ENCODE measurements at regions not wholly inside any gene's neighbourhood (a gene's known extent, or its start where the extent isn't known, plus 50 kb on each side); places are given as distances from the start of the nearest gene placed in this dataset.

- H3K9me3 ChIP-seq (ENCODE audit: control insufficient read depth, low read length): no peaks in the 10 kb centered on the region
- peak overlapping the region; percentile 48 for H2AFZ ChIP-seq (ENCODE audit: low read depth, low read length)
- H2BK5ac ChIP-seq (ENCODE audit: low read depth, low read length, poor library complexity, severe bottlenecking): no peak overlapping the region
- peak overlapping the region; percentile 91 for H3K4me2 ChIP-seq (ENCODE audit: low read length, poor library complexity, severe bottlenecking)
- H3K36me3 ChIP-seq (ENCODE audit: control insufficient read depth in 1 of 2, insufficient read depth in 2 of 2, low read depth in 1 of 2, low read length in 2 of 2): no peaks in the 10 kb centered on the region
- H3K4me3 ChIP-seq (ENCODE audit: insufficient read depth in 1 of 2, low read depth in 1 of 2, low read length in 2 of 2): peak overlapping the region; percentile 65 to 84
- no peaks in the 10 kb centered on the region for H3K27me3 ChIP-seq (ENCODE audit: control insufficient read depth in 1 of 2, insufficient read depth in 1 of 2, low read length in 2 of 2)
- 38% methylated on average over 18 of the region's 21 CpGs for WGBS
- no peak overlapping the region for H2BK12ac ChIP-seq (ENCODE audit: low read length in 2 of 2)
- peak overlapping the region; percentile 60 for H3K9ac ChIP-seq (ENCODE audit: low read length)
- H2BK15ac ChIP-seq (ENCODE audit: low read depth, poor library complexity, severe bottlenecking): peak overlapping the region; percentile 29
- no peak overlapping the region for H3K23ac ChIP-seq (ENCODE audit: low read length in 2 of 2)
- peak overlapping the region; percentile 59 for H4K91ac ChIP-seq (ENCODE audit: low read length)
- no peak for DNase-seq
- H3K14ac ChIP-seq (ENCODE audit: low read length in 2 of 2): no peak overlapping the region
- no peak overlapping the region for H2AK5ac ChIP-seq (ENCODE audit: low read length, severe bottlenecking)
- H3K27ac ChIP-seq (ENCODE audit: low read length, poor library complexity, severe bottlenecking): no peak overlapping the region
- H3K4me1 ChIP-seq (ENCODE audit: control insufficient read depth, insufficient read depth, low read depth, low read length): peaks cover 4% of the 10 kb centered on the region
- H3K18ac ChIP-seq (ENCODE audit: low read depth in 1 of 2, low read length in 2 of 2): no peak overlapping the region
- H2BK120ac ChIP-seq (ENCODE audit: low read depth, low read length): no peak overlapping the region
- H3K4ac ChIP-seq (ENCODE audit: low read depth in 1 of 2, low read length in 2 of 2): no peak overlapping the region
- H3K79me1 ChIP-seq (replicated peaks; ENCODE audit: low read length, poor library complexity, severe bottlenecking): no peaks in the 10 kb centered on the region
- peak overlapping the region; percentile 80 for H4K8ac ChIP-seq (ENCODE audit: low read length)
These were observed 67.5 kb upstream of the RGS7 start for GRCh38 chr1:241424480-241424971.

DNA sequence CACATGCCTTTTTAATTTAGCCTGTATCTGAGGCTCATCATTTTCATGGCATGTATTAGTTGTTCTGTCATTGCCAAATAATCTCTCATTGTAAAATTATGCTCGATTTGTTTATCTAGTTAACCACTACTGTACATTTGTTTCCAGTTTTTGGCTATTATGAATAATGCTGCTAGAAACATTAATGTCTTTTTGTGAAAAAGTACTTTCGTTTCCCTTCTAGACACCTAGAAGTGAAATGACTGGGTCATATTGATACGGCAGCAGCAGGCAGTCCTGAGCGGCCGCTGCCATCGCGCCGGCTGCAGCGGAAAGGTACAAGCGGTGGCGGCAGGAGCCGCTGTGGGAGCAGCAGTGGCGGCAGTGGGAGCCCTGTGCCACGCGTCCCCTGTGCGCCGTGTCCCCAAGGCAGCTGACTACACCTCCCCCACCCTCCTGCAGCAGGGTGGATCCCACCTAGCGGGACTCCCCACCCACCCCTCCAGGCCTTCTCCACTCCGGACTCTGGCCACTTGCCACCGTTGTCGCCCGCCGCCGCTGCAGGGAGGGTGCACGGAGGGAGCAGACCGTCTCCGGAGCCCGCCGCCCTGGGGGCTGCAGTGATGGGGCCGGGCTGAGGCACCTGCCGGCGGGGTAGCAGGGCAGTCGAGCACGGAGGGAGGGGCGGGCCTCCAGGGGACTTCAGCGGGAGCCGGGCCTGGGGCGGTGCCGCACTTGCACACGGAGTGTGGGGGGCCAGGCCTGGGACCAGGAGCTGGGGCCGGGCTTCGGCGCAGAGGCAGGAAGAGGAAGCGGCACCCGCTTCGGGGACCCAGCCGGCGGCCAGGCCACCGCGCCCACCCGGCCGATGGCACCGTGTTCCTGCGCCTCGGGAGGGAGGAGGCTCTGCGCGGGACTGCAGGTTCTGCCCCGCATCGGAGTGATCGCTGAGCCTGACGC is 66.8 kb upstream of the RGS7 start:
- DNase-seq: peak; percentile 16
- H4K91ac ChIP-seq (ENCODE audit: low read length): peak overlapping the region; percentile 59
- H3K79me1 ChIP-seq (replicated peaks; ENCODE audit: low read length, poor library complexity, severe bottlenecking): no peaks in the 10 kb centered on the region
- H2BK15ac ChIP-seq (ENCODE audit: low read depth, poor library complexity, severe bottlenecking): peak overlapping the region; percentile 29
- peak overlapping the region in 1 of 2 experiments; percentile 3 for H3K23ac ChIP-seq (ENCODE audit: low read length in 2 of 2)
- H2AK5ac ChIP-seq (ENCODE audit: low read length, severe bottlenecking): no peak overlapping the region
- no peaks in the 10 kb centered on the region for H3K9me3 ChIP-seq (ENCODE audit: control insufficient read depth, low read length)
- peak overlapping the region in 1 of 2 experiments; percentile 53 for H3K14ac ChIP-seq (ENCODE audit: low read length in 2 of 2)
- H2BK5ac ChIP-seq (ENCODE audit: low read depth, low read length, poor library complexity, severe bottlenecking): no peak overlapping the region
- H2BK120ac ChIP-seq (ENCODE audit: low read depth, low read length): no peak overlapping the region
- WGBS: 1% methylated on average over 48 of the region's 61 CpGs
- H3K4ac ChIP-seq (ENCODE audit: low read depth in 1 of 2, low read length in 2 of 2): no peak overlapping the region
- H4K8ac ChIP-seq (ENCODE audit: low read length): peak overlapping the region; percentile 80
- peak overlapping the region; percentile 91 for H3K4me2 ChIP-seq (ENCODE audit: low read length, poor library complexity, severe bottlenecking)
- H3K9ac ChIP-seq (ENCODE audit: low read length): peak overlapping the region; percentile 60
- H2BK12ac ChIP-seq (ENCODE audit: low read length in 2 of 2): peak overlapping the region in 1 of 2 experiments; percentile 83
- peak overlapping the region; percentile 37 to 42 for H3K18ac ChIP-seq (ENCODE audit: low read depth in 1 of 2, low read length in 2 of 2)
- peaks cover 4% of the 10 kb centered on the region for H3K4me1 ChIP-seq (ENCODE audit: control insufficient read depth, insufficient read depth, low read depth, low read length)
- H3K4me3 ChIP-seq (ENCODE audit: insufficient read depth in 1 of 2, low read depth in 1 of 2, low read length in 2 of 2): peak overlapping the region; percentile 65 to 84
- H3K36me3 ChIP-seq (ENCODE audit: control insufficient read depth in 1 of 2, insufficient read depth in 2 of 2, low read depth in 1 of 2, low read length in 2 of 2): no peaks in the 10 kb centered on the region
- no peaks in the 10 kb centered on the region for H3K27me3 ChIP-seq (ENCODE audit: control insufficient read depth in 1 of 2, insufficient read depth in 1 of 2, low read length in 2 of 2)
- H3K27ac ChIP-seq (ENCODE audit: low read length, poor library complexity, severe bottlenecking): no peak overlapping the region
- peak overlapping the region; percentile 48 for H2AFZ ChIP-seq (ENCODE audit: low read depth, low read length)

- H2AFZ ChIP-seq (ENCODE audit: low read depth, low read length): no peak overlapping the region
- no peak overlapping the region for H3K27ac ChIP-seq (ENCODE audit: low read length, poor library complexity, severe bottlenecking)
- H3K18ac ChIP-seq (ENCODE audit: low read depth in 1 of 2, low read length in 2 of 2): no peak overlapping the region
- H3K4me1 ChIP-seq (ENCODE audit: control insufficient read depth, insufficient read depth, low read depth, low read length): peaks cover 4% of the 10 kb centered on the region
- H3K4me3 ChIP-seq (ENCODE audit: insufficient read depth in 1 of 2, low read depth in 1 of 2, low read length in 2 of 2): no peak overlapping the region
- H2BK120ac ChIP-seq (ENCODE audit: low read depth, low read length): no peak overlapping the region
- H4K8ac ChIP-seq (ENCODE audit: low read length): no peak overlapping the region
- H3K14ac ChIP-seq (ENCODE audit: low read length in 2 of 2): no peak overlapping the region
- no peak for DNase-seq
- no peaks in the 10 kb centered on the region for H3K9me3 ChIP-seq (ENCODE audit: control insufficient read depth, low read length)
- peak overlapping the region; percentile 15 for H4K91ac ChIP-seq (ENCODE audit: low read length)
- H3K23ac ChIP-seq (ENCODE audit: low read length in 2 of 2): no peak overlapping the region
- no peak overlapping the region for H2BK5ac ChIP-seq (ENCODE audit: low read depth, low read length, poor library complexity, severe bottlenecking)
- no peaks in the 10 kb centered on the region for H3K79me1 ChIP-seq (replicated peaks; ENCODE audit: low read length, poor library complexity, severe bottlenecking)
- H3K36me3 ChIP-seq (ENCODE audit: control insufficient read depth in 1 of 2, insufficient read depth in 2 of 2, low read depth in 1 of 2, low read length in 2 of 2): no peaks in the 10 kb centered on the region
- no peak overlapping the region for H3K9ac ChIP-seq (ENCODE audit: low read length)
- no peak overlapping the region for H3K4me2 ChIP-seq (ENCODE audit: low read length, poor library complexity, severe bottlenecking)
- H3K4ac ChIP-seq (ENCODE audit: low read depth in 1 of 2, low read length in 2 of 2): no peak overlapping the region
- no peak overlapping the region for H2BK12ac ChIP-seq (ENCODE audit: low read length in 2 of 2)
- 91% methylated on average over 5 of the region's 6 CpGs for WGBS
- no peak overlapping the region for H2BK15ac ChIP-seq (ENCODE audit: low read depth, poor library complexity, severe bottlenecking)
- H2AK5ac ChIP-seq (ENCODE audit: low read length, severe bottlenecking): no peak overlapping the region
- no peaks in the 10 kb centered on the region for H3K27me3 ChIP-seq (ENCODE audit: control insufficient read depth in 1 of 2, insufficient read depth in 1 of 2, low read length in 2 of 2)
These were observed 65.5 kb upstream of the RGS7 start for GRCh38 chr1:241422470-241422869.

GRCh38 chr1:241419986-241420385 is 63.0 kb upstream of the RGS7 start:
- no peak overlapping the region for H2BK5ac ChIP-seq (ENCODE audit: low read depth, low read length, poor library complexity, severe bottlenecking)
- H3K9me3 ChIP-seq (ENCODE audit: control insufficient read depth, low read length): no peaks in the 10 kb centered on the region
- H3K18ac ChIP-seq (ENCODE audit: low read depth in 1 of 2, low read length in 2 of 2): no peak overlapping the region
- no peak for DNase-seq
- no peak overlapping the region for H2AFZ ChIP-seq (ENCODE audit: low read depth, low read length)
- no peak overlapping the region for H3K27ac ChIP-seq (ENCODE audit: low read length, poor library complexity, severe bottlenecking)
- 100% methylated on average over 2 of the region's 3 CpGs for WGBS
- no peaks in the 10 kb centered on the region for H3K79me1 ChIP-seq (replicated peaks; ENCODE audit: low read length, poor library complexity, severe bottlenecking)
- H3K4me1 ChIP-seq (ENCODE audit: control insufficient read depth, insufficient read depth, low read depth, low read length): peaks cover 4% of the 10 kb centered on the region
- no peak overlapping the region for H4K8ac ChIP-seq (ENCODE audit: low read length)
- H3K4me3 ChIP-seq (ENCODE audit: insufficient read depth in 1 of 2, low read depth in 1 of 2, low read length in 2 of 2): no peak overlapping the region
- no peak overlapping the region for H3K14ac ChIP-seq (ENCODE audit: low read length in 2 of 2)
- H2BK12ac ChIP-seq (ENCODE audit: low read length in 2 of 2): no peak overlapping the region
- no peak overlapping the region for H4K91ac ChIP-seq (ENCODE audit: low read length)
- H3K27me3 ChIP-seq (ENCODE audit: control insufficient read depth in 1 of 2, insufficient read depth in 1 of 2, low read length in 2 of 2): no peaks in the 10 kb centered on the region
- H3K23ac ChIP-seq (ENCODE audit: low read length in 2 of 2): no peak overlapping the region
- H3K4ac ChIP-seq (ENCODE audit: low read depth in 1 of 2, low read length in 2 of 2): no peak overlapping the region
- H2AK5ac ChIP-seq (ENCODE audit: low read length, severe bottlenecking): no peak overlapping the region
- no peak overlapping the region for H2BK15ac ChIP-seq (ENCODE audit: low read depth, poor library complexity, severe bottlenecking)
- H3K9ac ChIP-seq (ENCODE audit: low read length): no peak overlapping the region
- H2BK120ac ChIP-seq (ENCODE audit: low read depth, low read length): no peak overlapping the region
- H3K36me3 ChIP-seq (ENCODE audit: control insufficient read depth in 1 of 2, insufficient read depth in 2 of 2, low read depth in 1 of 2, low read length in 2 of 2): no peaks in the 10 kb centered on the region
- no peak overlapping the region for H3K4me2 ChIP-seq (ENCODE audit: low read length, poor library complexity, severe bottlenecking)

All from mesenchymal stem cell (in vitro differentiated cells and primary cell).